Brain microvascular endothelial cell (primary cell): ENCODE measurements at regions not wholly inside any gene's neighbourhood (a gene's known extent, or its start where the extent isn't known, plus 50 kb on each side); places are given as distances from the start of the nearest gene placed in this dataset.

Source experiments
- DNase-seq: peaks from one replicate; pipeline ENCODE4 v3.0.0-alpha.2; 2020
- H3K27ac ChIP-seq: fragments of 250-450 bp; sonication (Bioruptor Pico); 2 replicates; pipeline ENCODE4 v1.5.1; 2020; ENCODE audit warnings: mild to moderate bottlenecking, moderate library complexity
- H3K27me3 ChIP-seq: fragments of 250-450 bp; sonication (Bioruptor Pico); replicated peaks from 2 replicates; pipeline ENCODE4 v1.5.1; 2020; ENCODE audit warnings: mild to moderate bottlenecking
- H3K36me3 ChIP-seq: fragments of 250-450 bp; sonication (Bioruptor Pico); replicated peaks from 2 replicates; pipeline ENCODE4 v1.5.1; 2020; ENCODE audit warnings: mild to moderate bottlenecking
- H3K4me3 ChIP-seq: 2 replicates; pipeline ENCODE4 v1.5.1; 2011; ENCODE audit warnings: low read depth, mild to moderate bottlenecking, control low read depth, low read length, moderate library complexity
- CTCF ChIP-seq: IDR thresholded peaks from 2 replicates; pipeline ENCODE4 v1.5.1; 2011; ENCODE audit warnings: low read depth, mild to moderate bottlenecking, moderate library complexity, low read length, control low read depth, inconsistent platforms; ENCODE audit errors: missing control alignments
- in situ Hi-C: cut with HindIII; loops from 2 replicates; pipeline ENCODE4 v1.10.0; 2017; ENCODE audit warnings: low sequenced_read_pairs, low pct_ligation_motif_present

DNA sequence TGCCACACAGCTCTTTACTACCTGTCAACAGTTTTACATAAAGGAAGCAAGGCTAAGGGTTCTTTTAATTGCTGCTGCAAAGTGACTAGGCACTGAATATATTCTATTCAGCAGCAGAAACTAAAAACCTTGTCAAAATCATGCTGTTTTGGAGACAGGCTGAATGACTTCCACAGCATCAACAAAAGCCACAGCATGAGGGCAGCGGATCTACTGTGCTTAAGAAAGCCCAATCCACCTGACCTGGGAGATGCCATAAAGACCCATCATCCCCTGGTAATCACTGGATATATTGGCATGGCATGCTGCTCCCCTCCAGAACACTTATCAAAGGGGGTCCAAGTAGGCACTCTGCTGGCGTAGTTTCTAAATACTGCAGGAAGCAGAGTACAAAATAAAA lies 715.1 kb upstream of the SLC8A1 start:
- no peak for DNase-seq
- no peak overlapping the region for H3K27ac ChIP-seq
- H3K4me3 ChIP-seq, result no peak overlapping the region
- no peaks in the 10 kb centered on the region for H3K27me3 ChIP-seq
- no peak for TF ChIP-seq CTCF
- in situ Hi-C loops, result no loop called here
- no peaks in the 10 kb centered on the region for H3K36me3 ChIP-seq

- Histone ChIP-seq H3K36me3 (no peaks in the 10 kb centered on the region), H3K27me3 (no peaks in the 10 kb centered on the region), H3K4me3 (no peak overlapping the region), H3K27ac (no peak overlapping the region)
- no peak for DNase-seq
- no peak for TF ChIP-seq CTCF
- in situ Hi-C loops, result no loop called here
Observed at GRCh38 chr2:41169744-41170143, 717.9 kb upstream of the SLC8A1 start.

DNA sequence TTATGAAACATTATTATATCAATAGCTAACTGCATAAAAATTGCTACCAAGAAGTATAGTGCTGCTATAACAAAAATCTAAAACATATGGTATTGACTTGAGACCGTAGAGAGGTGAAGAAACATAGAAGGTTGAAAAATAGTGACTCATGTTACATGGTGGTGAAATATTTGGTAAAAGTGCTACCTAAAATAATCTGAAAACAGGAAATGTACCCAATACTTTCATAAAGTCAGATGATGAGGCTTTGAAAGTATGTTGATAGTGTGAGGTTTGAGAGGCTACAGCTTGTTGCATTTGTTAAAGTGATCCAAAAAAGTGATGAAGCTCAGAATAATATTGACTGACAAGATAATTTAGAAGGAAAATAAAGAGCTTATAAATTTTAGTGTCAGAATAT lies 718.7 kb upstream of the SLC8A1 start:
- no peak overlapping the region for H3K27ac ChIP-seq
- in situ Hi-C loops, result no loop called here
- TF ChIP-seq CTCF, result no peak

GRCh38 chr2:41180387-41180786 lies 728.5 kb upstream of the SLC8A1 start:
- Histone ChIP-seq H3K27ac (no peak overlapping the region), H3K36me3 (no peaks in the 10 kb centered on the region), H3K4me3 (no peak overlapping the region), H3K27me3 (no peaks in the 10 kb centered on the region)
- in situ Hi-C loops, result no loop called here
- no peak for DNase-seq
- TF ChIP-seq CTCF, result no peak

More for the DNA sequence above, 718.7 kb upstream of the SLC8A1 start:
- H3K36me3 ChIP-seq, result no peaks in the 10 kb centered on the region
- no peak overlapping the region for H3K4me3 ChIP-seq
- DNase-seq, result no peak
- H3K27me3 ChIP-seq, result no peaks in the 10 kb centered on the region

DNA sequence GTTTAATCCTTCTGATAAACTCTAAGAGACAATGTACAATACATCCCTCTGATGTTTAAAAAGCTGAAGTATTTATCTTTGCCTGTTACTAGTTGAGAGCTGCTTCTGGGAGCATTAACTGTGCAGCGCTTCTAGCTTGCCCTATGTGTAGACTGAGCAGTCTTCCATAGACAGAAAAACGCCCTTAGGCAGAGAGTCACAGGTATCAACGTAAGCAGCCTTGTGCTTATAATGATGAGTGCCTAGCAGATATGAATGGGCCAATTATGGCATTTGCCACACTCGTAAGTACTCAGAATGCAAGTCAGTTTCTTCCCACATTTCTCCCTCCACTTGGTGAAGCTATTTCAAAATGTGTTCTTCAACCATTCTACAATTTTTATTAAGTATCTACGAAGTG lies 731.1 kb upstream of the SLC8A1 start:
- in situ Hi-C loops, result no loop called here
- DNase-seq, result no peak
- no peak for TF ChIP-seq CTCF
- Histone ChIP-seq H3K27me3 (no peaks in the 10 kb centered on the region), H3K4me3 (no peak overlapping the region), H3K27ac (no peak overlapping the region), H3K36me3 (no peaks in the 10 kb centered on the region)

- no peaks in the 10 kb centered on the region for H3K27me3 ChIP-seq
- H3K36me3 ChIP-seq, result no peaks in the 10 kb centered on the region
- no peak for TF ChIP-seq CTCF
- in situ Hi-C loops, result no loop called here
- no peak overlapping the region for H3K4me3 ChIP-seq
- no peak for DNase-seq
- H3K27ac ChIP-seq, result no peak overlapping the region
Observed at GRCh38 chr2:41187376-41188122, 735.7 kb upstream of the SLC8A1 start.
